A673 (cell line): ENCODE measurements at regions not wholly inside any gene's neighbourhood (a gene's known extent, or its start where the extent isn't known, plus 50 kb on each side); places are given as distances from the start of the nearest gene placed in this dataset.

Experiments used
- CTCF ChIP-seq: fragments of 300-800, 200-600 bp; sonication (generic); conservative IDR thresholded peaks from 2 replicates; pipeline ENCODE4 v1.5.1; 2017; ENCODE audit warnings: low read depth, mild to moderate bottlenecking, antibody characterized with exemption, low read length, moderate library complexity, mixed read lengths
- EZH2 ChIP-seq: fragments of 200-600 bp; sonication (generic); IDR thresholded peaks from 2 replicates; pipeline ENCODE4 v1.6.1; 2017; ENCODE audit warnings: borderline replicate concordance, low read depth, mild to moderate bottlenecking, mixed read lengths, antibody characterized with exemption, low read length; ENCODE audit not compliant: poor library complexity, severe bottlenecking

- no peak for TF ChIP-seq CTCF
- TF ChIP-seq EZH2: no peak
These were observed 266.6 kb upstream of the GAS1 start for GRCh38 chr9:87213948-87214347.
